Neural cell (in vitro differentiated cells): ENCODE measurements at regions not wholly inside any gene's neighbourhood (a gene's known extent, or its start where the extent isn't known, plus 50 kb on each side); places are given as distances from the start of the nearest gene placed in this dataset.

Experiments
- EP300 ChIP-seq: fragments of 450-650 bp; conservative IDR thresholded peaks from 2 replicates; pipeline ENCODE4 v1.6.1; 2014; ENCODE audit warnings: antibody characterized with exemption, mild to moderate bottlenecking, moderate library complexity; ENCODE audit not compliant: poor library complexity, severe bottlenecking
- POLR2AphosphoS5 ChIP-seq: IDR thresholded peaks from 2 replicates; pipeline ENCODE4 v1.6.1; 2012
- RAD21 ChIP-seq: fragments of 450-650 bp; conservative IDR thresholded peaks from 2 replicates; pipeline ENCODE4 v1.6.1; 2014; ENCODE audit warnings: antibody characterized with exemption, mild to moderate bottlenecking, moderate library complexity
- TF ChIP-seq, protein P1 (sequence below): fragments of 450-650 bp; IDR thresholded peaks from 2 replicates; pipeline ENCODE4 v1.5.1; 2014; ENCODE audit warnings: antibody characterized with exemption, mild to moderate bottlenecking, moderate library complexity; ENCODE audit not compliant: poor library complexity, severe bottlenecking

DNA sequence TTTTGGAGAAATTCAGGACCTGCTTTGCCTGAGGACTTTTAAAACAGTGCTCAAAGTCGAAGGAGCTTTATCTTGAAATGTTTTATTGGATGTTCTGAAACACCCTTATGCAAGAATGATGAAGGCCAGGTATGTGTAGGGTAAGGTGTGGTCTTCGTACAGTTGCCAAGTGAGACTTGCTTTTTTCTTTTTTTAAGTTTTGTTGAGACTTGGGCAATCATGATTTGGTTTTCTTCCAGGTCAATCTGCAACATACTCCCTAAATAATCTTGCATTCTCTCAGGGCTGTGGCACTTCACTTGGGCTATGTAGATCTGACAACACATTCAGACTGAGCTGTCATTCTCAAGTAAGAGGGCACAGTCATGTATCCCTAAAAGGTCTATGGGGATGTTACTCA is 75.0 kb downstream of the GATA3 start:
- TF ChIP-seq POLR2AphosphoS5 = no peak
- TF ChIP-seq, protein P1, sequence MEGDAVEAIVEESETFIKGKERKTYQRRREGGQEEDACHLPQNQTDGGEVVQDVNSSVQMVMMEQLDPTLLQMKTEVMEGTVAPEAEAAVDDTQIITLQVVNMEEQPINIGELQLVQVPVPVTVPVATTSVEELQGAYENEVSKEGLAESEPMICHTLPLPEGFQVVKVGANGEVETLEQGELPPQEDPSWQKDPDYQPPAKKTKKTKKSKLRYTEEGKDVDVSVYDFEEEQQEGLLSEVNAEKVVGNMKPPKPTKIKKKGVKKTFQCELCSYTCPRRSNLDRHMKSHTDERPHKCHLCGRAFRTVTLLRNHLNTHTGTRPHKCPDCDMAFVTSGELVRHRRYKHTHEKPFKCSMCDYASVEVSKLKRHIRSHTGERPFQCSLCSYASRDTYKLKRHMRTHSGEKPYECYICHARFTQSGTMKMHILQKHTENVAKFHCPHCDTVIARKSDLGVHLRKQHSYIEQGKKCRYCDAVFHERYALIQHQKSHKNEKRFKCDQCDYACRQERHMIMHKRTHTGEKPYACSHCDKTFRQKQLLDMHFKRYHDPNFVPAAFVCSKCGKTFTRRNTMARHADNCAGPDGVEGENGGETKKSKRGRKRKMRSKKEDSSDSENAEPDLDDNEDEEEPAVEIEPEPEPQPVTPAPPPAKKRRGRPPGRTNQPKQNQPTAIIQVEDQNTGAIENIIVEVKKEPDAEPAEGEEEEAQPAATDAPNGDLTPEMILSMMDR = no peak
- no peak for TF ChIP-seq RAD21
- TF ChIP-seq EP300 = no peak
